Neural cell (in vitro differentiated cells): ENCODE measurements at regions not wholly inside any gene's neighbourhood (a gene's known extent, or its start where the extent isn't known, plus 50 kb on each side); places are given as distances from the start of the nearest gene placed in this dataset.

Source experiments
- H2AFZ ChIP-seq: fragments of 200-600, 300-800 bp; sonication (generic), shearing (Covaris generic); 2 replicates; pipeline ENCODE4 v1.6.0; 2014; ENCODE audit warnings: low read depth, mild to moderate bottlenecking, antibody characterized with exemption, low read length, moderate library complexity
- H3F3A ChIP-seq: fragments of 200-600 bp; shearing (Covaris generic); 2 replicates; pipeline ENCODE4 v1.6.1; 2016; ENCODE audit warnings: mild to moderate bottlenecking, moderate library complexity, mixed read lengths, antibody characterized with exemption, low read length; ENCODE audit not compliant: insufficient read depth, poor library complexity, severe bottlenecking
- H3K27ac ChIP-seq: fragments of 200-600, 300-800 bp; sonication (generic), shearing (Covaris generic); 2 replicates; pipeline ENCODE4 v1.5.1; 2014; ENCODE audit warnings: mild to moderate bottlenecking, low read length, moderate library complexity
- H3K27me3 ChIP-seq: fragments of 300-800, 200-600 bp; sonication (generic), shearing (Covaris generic); 2 replicates; pipeline ENCODE4 v1.6.0; 2014; ENCODE audit warnings: mild to moderate bottlenecking, low read depth, low read length, moderate library complexity; ENCODE audit not compliant: insufficient read depth
- H3K36me3 ChIP-seq: fragments of 300-800, 200-600 bp; sonication (generic), shearing (Covaris generic); 2 replicates; pipeline ENCODE4 v1.5.1; 2014; ENCODE audit warnings: mild to moderate bottlenecking, antibody characterized with exemption, low read length, moderate library complexity; ENCODE audit not compliant: insufficient read depth
- H3K4me2 ChIP-seq: fragments of 300-800, 200-600 bp; sonication (generic), shearing (Covaris generic); 2 replicates; pipeline ENCODE4 v1.6.0; 2014; ENCODE audit warnings: mild to moderate bottlenecking, low read length
- H3K4me3 ChIP-seq: fragments of 300-800, 200-600 bp; sonication (generic), shearing (Covaris generic); 2 replicates; pipeline ENCODE4 v1.5.1; 2014; ENCODE audit warnings: mild to moderate bottlenecking, low read length, moderate library complexity
- H3K79me2 ChIP-seq: fragments of 200-600 bp; shearing (Covaris generic); replicated peaks from 2 replicates; pipeline ENCODE4 v1.6.0; 2014; ENCODE audit warnings: mild to moderate bottlenecking, low read length, moderate library complexity; ENCODE audit not compliant: insufficient read depth
- H3K9ac ChIP-seq: fragments of 300-800, 200-600 bp; sonication (generic), shearing (Covaris generic); 2 replicates; pipeline ENCODE4 v1.6.1; 2016; ENCODE audit warnings: mild to moderate bottlenecking, low read length, mixed read lengths
- H3K9me2 ChIP-seq: fragments of 200-600 bp; shearing (Covaris generic); 2 replicates; pipeline ENCODE4 v1.6.1; 2016; ENCODE audit warnings: mild to moderate bottlenecking, low read length, mixed read lengths; ENCODE audit not compliant: insufficient read depth
- H3K9me3 ChIP-seq: fragments of 200-600, 300-800 bp; sonication (generic), shearing (Covaris generic); 2 replicates; pipeline ENCODE4 v1.6.1; 2016; ENCODE audit warnings: mild to moderate bottlenecking, mixed run types, low read length, moderate library complexity, mixed read lengths
- H4K20me1 ChIP-seq: fragments of 200-600 bp; shearing (Covaris generic); 2 replicates; pipeline ENCODE4 v1.6.1; 2016; ENCODE audit warnings: mild to moderate bottlenecking, mixed run types; ENCODE audit not compliant: insufficient read depth
- EP300 ChIP-seq: fragments of 450-650 bp; conservative IDR thresholded peaks from 2 replicates; pipeline ENCODE4 v1.6.1; 2014; ENCODE audit warnings: antibody characterized with exemption, mild to moderate bottlenecking, moderate library complexity; ENCODE audit not compliant: poor library complexity, severe bottlenecking
- EZH2 ChIP-seq: fragments of 200-600, 300-800 bp; shearing (Covaris generic), sonication (generic); IDR thresholded peaks from 2 replicates; pipeline ENCODE4 v1.6.1; 2014; ENCODE audit warnings: antibody characterized with exemption, low read length, borderline replicate concordance, mild to moderate bottlenecking; ENCODE audit not compliant: insufficient read depth, poor library complexity, severe bottlenecking
- MXI1 ChIP-seq: fragments of 450-650 bp; conservative IDR thresholded peaks from 2 replicates; pipeline ENCODE4 v1.6.1; 2014; ENCODE audit warnings: antibody characterized with exemption, mild to moderate bottlenecking; ENCODE audit not compliant: poor library complexity, severe bottlenecking
- POLR2AphosphoS5 ChIP-seq: IDR thresholded peaks from 2 replicates; pipeline ENCODE4 v1.6.1; 2012
- RAD21 ChIP-seq: fragments of 450-650 bp; conservative IDR thresholded peaks from 2 replicates; pipeline ENCODE4 v1.6.1; 2014; ENCODE audit warnings: antibody characterized with exemption, mild to moderate bottlenecking, moderate library complexity
- SMC3 ChIP-seq: fragments of 450-650 bp; conservative IDR thresholded peaks from 2 replicates; pipeline ENCODE4 v1.6.1; 2014; ENCODE audit warnings: antibody characterized with exemption, mild to moderate bottlenecking, moderate library complexity; ENCODE audit not compliant: poor library complexity
- TAF1 ChIP-seq: IDR thresholded peaks from 2 replicates; pipeline ENCODE4 v1.6.1; 2012; ENCODE audit warnings: low read depth
- TF ChIP-seq, protein P1 (sequence below): IDR thresholded peaks from 2 replicates; pipeline ENCODE4 v1.6.1; 2012; ENCODE audit warnings: borderline replicate concordance
- TF ChIP-seq, protein P2 (sequence below): fragments of 450-650 bp; IDR thresholded peaks from 2 replicates; pipeline ENCODE4 v1.5.1; 2014; ENCODE audit warnings: antibody characterized with exemption, mild to moderate bottlenecking, moderate library complexity; ENCODE audit not compliant: poor library complexity, severe bottlenecking

DNA sequence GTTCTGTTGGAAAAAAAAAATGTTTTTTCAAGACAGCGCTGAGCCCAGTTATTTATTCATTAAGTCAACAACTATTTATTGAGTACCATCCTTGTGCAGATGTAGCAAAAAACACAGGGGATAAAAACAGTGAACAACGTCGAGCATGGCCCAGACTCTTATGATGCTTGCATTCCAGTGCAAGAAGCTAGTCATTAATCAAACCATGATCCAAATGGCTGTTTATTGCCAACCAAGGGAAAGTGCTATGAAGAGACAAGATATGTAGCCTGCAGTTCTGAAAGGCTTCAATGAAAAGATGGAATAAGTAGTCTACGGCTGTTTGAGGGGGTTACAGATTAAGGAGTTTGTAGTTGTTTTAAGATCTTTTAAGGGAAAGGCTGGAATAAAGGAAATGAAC, 262.3 kb downstream of the NEBL start:
- no peak overlapping the region for H3K27ac ChIP-seq
- no peaks in the 10 kb centered on the region for H3K36me3 ChIP-seq
- H3K4me2 ChIP-seq = no peak overlapping the region
- H3K9me3 ChIP-seq = no peaks in the 10 kb centered on the region
- no peak overlapping the region for H2AFZ ChIP-seq
- no peak overlapping the region for H3K4me3 ChIP-seq
- no peaks in the 10 kb centered on the region for H3K27me3 ChIP-seq
- H3K79me2 ChIP-seq = no peaks in the 10 kb centered on the region
- H3K9me2 ChIP-seq = no peaks in the 10 kb centered on the region
- TF ChIP-seq POLR2AphosphoS5 = no peak
- no peak for TF ChIP-seq MXI1
- TF ChIP-seq SMC3 = no peak
- TF ChIP-seq RAD21 = no peak
- TF ChIP-seq, protein P1, sequence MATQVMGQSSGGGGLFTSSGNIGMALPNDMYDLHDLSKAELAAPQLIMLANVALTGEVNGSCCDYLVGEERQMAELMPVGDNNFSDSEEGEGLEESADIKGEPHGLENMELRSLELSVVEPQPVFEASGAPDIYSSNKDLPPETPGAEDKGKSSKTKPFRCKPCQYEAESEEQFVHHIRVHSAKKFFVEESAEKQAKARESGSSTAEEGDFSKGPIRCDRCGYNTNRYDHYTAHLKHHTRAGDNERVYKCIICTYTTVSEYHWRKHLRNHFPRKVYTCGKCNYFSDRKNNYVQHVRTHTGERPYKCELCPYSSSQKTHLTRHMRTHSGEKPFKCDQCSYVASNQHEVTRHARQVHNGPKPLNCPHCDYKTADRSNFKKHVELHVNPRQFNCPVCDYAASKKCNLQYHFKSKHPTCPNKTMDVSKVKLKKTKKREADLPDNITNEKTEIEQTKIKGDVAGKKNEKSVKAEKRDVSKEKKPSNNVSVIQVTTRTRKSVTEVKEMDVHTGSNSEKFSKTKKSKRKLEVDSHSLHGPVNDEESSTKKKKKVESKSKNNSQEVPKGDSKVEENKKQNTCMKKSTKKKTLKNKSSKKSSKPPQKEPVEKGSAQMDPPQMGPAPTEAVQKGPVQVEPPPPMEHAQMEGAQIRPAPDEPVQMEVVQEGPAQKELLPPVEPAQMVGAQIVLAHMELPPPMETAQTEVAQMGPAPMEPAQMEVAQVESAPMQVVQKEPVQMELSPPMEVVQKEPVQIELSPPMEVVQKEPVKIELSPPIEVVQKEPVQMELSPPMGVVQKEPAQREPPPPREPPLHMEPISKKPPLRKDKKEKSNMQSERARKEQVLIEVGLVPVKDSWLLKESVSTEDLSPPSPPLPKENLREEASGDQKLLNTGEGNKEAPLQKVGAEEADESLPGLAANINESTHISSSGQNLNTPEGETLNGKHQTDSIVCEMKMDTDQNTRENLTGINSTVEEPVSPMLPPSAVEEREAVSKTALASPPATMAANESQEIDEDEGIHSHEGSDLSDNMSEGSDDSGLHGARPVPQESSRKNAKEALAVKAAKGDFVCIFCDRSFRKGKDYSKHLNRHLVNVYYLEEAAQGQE = no peak
- TF ChIP-seq TAF1 = no peak
- H4K20me1 ChIP-seq = no peaks in the 10 kb centered on the region
- no peaks in the 10 kb centered on the region for H3F3A ChIP-seq
- H3K9ac ChIP-seq = no peak overlapping the region

DNA sequence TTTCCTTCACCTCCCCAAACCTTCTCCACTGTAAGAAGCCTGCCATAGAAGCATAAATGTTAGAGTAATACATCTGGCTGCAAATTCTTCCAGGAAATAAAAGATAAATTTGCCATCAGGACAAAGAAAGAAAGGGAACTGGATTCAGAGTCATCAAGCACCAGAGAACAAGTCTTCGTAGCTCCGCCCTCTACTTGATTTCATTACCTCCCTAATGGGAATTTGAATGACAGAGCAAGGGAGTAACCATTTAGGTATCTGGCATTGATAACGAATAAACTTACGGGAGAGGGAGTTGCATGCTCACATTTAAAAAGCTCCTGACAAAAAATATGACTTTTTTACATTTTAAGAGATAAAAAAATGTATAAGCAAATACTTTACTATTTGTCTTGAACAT, 263.4 kb downstream of the NEBL start:
- Histone ChIP-seq H3K27me3 (no peaks in the 10 kb centered on the region), H3K36me3 (no peaks in the 10 kb centered on the region), H3K27ac (no peak overlapping the region), H3K4me3 (no peak overlapping the region), H3K9me2 (no peaks in the 10 kb centered on the region), H2AFZ (no peak overlapping the region), H3K79me2 (no peaks in the 10 kb centered on the region), H3K9me3 (no peaks in the 10 kb centered on the region), H3F3A (no peaks in the 10 kb centered on the region), H3K4me2 (no peak overlapping the region), H4K20me1 (no peaks in the 10 kb centered on the region), H3K9ac (no peak overlapping the region)
- TF ChIP-seq EP300 (no peak), EZH2 (no peak), POLR2AphosphoS5 (no peak), SMC3 (no peak), RAD21 (no peak), TAF1 (no peak), MXI1 (no peak)
- TF ChIP-seq, protein P1 = no peak
- TF ChIP-seq, protein P2, sequence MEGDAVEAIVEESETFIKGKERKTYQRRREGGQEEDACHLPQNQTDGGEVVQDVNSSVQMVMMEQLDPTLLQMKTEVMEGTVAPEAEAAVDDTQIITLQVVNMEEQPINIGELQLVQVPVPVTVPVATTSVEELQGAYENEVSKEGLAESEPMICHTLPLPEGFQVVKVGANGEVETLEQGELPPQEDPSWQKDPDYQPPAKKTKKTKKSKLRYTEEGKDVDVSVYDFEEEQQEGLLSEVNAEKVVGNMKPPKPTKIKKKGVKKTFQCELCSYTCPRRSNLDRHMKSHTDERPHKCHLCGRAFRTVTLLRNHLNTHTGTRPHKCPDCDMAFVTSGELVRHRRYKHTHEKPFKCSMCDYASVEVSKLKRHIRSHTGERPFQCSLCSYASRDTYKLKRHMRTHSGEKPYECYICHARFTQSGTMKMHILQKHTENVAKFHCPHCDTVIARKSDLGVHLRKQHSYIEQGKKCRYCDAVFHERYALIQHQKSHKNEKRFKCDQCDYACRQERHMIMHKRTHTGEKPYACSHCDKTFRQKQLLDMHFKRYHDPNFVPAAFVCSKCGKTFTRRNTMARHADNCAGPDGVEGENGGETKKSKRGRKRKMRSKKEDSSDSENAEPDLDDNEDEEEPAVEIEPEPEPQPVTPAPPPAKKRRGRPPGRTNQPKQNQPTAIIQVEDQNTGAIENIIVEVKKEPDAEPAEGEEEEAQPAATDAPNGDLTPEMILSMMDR = no peak
